HFFc6 (cell line): ENCODE measurements at regions not wholly inside any gene's neighbourhood (a gene's known extent, or its start where the extent isn't known, plus 50 kb on each side); places are given as distances from the start of the nearest gene placed in this dataset.
"Not testable (repeated sequence)": the region's sequence is repeated elsewhere in the genome, so short reads cannot be mapped to it uniquely, and the experiment has no call there.

Experiments
- DNase-seq: peaks from one replicate; pipeline ENCODE4 v3.0.0-alpha.2; 2018
- H3K27ac Mint-ChIP-seq: 2 replicates; pipeline ENCODE4 v1.8.0; 2020; ENCODE audit warnings: mild to moderate bottlenecking, mixed read lengths
- H3K27me3 Mint-ChIP-seq: 2 replicates; pipeline ENCODE4 v1.8.0; 2021; ENCODE audit warnings: mild to moderate bottlenecking, moderate library complexity, mixed read lengths; ENCODE audit not compliant: insufficient read depth
- H3K36me3 Mint-ChIP-seq: 2 replicates; pipeline ENCODE4 v1.8.0; 2021; ENCODE audit warnings: low read depth, mixed read lengths
- H3K4me1 Mint-ChIP-seq: 2 replicates; pipeline ENCODE4 v1.8.0; 2020; ENCODE audit warnings: low read depth, mixed read lengths
- H3K4me3 Mint-ChIP-seq: 2 replicates; pipeline ENCODE4 v1.8.0; 2020; ENCODE audit warnings: mild to moderate bottlenecking, moderate library complexity, mixed read lengths
- H3K9me3 Mint-ChIP-seq: 2 replicates; pipeline ENCODE4 v1.8.0; 2020; ENCODE audit warnings: mild to moderate bottlenecking, mixed read lengths
- CTCF ChIP-seq: fragments of 200-600 bp; sonication (generic); IDR thresholded peaks from 2 replicates; pipeline ENCODE4 v1.5.0; 2021; ENCODE audit warnings: antibody characterized with exemption, mild to moderate bottlenecking

DNA sequence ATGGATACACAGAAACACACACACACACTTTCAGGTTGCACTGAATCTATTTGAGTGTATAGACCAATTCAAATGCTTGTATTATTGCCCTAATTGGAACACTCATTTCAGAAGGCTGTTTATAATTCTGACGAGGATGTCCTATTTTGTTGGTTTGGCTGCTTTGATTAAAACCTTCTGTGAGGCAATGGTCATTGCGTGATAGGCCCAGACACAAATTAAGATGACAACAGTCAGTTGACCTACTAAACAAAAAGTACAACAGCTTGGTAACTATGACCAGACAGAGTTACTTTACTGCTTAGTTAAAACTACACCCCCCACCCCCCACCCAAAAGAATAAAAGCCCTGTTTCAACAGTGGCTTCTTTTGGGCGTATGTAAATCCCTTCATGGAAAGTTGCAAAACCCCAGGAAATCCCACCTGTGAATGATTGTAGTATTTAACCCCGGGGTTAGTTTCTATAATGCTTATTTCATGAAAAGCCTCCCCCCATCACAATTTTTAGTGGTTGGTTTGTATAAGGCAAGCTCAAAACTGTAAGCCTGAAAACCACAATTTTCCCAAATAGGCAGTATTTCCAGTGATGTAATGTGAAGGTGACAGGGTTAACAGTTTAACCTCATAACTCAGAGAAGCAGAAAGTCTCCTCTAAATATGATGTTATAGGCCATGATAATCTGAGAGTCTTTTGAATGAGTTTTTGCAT is 340.8 kb downstream of the FGF10 start:
- Mint-ChIP-seq H3K9me3 (peaks cover 23% of the 10 kb centered on the region), H3K27ac (no peak overlapping the region), H3K4me1 (no peaks in the 10 kb centered on the region), H3K4me3 (no peak overlapping the region), H3K27me3 (no peaks in the 10 kb centered on the region), H3K36me3 (no peaks in the 10 kb centered on the region)
- no peak for TF ChIP-seq CTCF
- DNase-seq, result no peak

- Mint-ChIP-seq H3K36me3 (no peaks in the 10 kb centered on the region), H3K9me3 (peaks cover 22% of the 10 kb centered on the region), H3K27me3 (no peaks in the 10 kb centered on the region), H3K4me1 (no peaks in the 10 kb centered on the region), H3K27ac (no peak overlapping the region), H3K4me3 (no peak overlapping the region)
- TF ChIP-seq CTCF, result no peak
- DNase-seq, result no peak
Measured at GRCh38 chr5:44046619-44047364, 342.4 kb downstream of the FGF10 start.

- not testable (repeated sequence) for H3K4me1 Mint-ChIP-seq, H3K27ac Mint-ChIP-seq, H3K27me3 Mint-ChIP-seq, DNase-seq, H3K36me3 Mint-ChIP-seq, H3K4me3 Mint-ChIP-seq
- H3K9me3 Mint-ChIP-seq, result peaks cover 25% of the 10 kb centered on the region
Measured at GRCh38 chr5:44044549-44044948, 344.7 kb downstream of the FGF10 start.

DNA sequence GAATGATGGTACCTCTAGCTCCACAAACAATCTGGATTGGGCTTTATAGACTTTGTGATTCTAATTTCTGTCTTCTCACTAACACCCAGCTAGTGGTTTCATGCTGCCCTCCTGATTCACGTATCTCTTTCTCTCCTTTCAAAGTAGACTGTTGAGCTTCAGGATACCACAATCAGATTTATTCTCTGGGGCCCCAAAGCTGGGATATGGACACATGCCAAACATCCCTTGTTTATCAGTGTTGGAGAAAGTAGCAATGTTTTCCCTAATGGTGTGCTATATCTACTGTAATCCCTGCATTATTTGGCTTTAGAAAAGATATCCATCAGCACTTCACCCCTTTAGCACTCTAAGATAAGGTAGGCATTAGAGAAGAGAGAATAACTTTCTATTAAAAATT is 361.0 kb downstream of the FGF10 start:
- H3K27ac Mint-ChIP-seq, result no peak overlapping the region
- DNase-seq, result no peak
- no peak overlapping the region for H3K4me3 Mint-ChIP-seq
- H3K9me3 Mint-ChIP-seq, result peaks cover 29% of the 10 kb centered on the region
- no peaks in the 10 kb centered on the region; the same call in 1 of the 2 replicates for H3K27me3 Mint-ChIP-seq
- no peak for TF ChIP-seq CTCF
- no peaks in the 10 kb centered on the region for H3K36me3 Mint-ChIP-seq
- H3K4me1 Mint-ChIP-seq, result no peaks in the 10 kb centered on the region

DNA sequence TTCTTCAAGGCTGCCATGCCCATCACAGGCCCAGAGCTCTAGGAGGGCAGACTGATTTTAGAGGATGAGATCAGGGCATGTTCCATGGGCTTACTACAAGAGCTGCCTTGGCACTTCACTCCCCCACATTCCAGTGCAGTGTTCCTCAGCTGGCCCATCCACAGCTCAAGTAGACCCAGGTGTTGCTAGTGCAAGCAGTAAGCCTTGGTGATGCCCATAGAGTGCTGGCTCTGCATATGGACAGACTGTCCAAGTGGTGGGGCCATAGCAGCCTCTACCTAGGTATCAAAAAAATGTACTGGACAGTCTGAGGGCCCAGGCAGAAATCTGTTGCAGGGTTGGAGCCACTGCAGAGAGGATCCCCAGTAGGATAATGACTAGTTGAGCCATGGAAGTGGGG is 366.6 kb downstream of the FGF10 start:
- H3K9me3 Mint-ChIP-seq, result peaks cover 15% of the 10 kb centered on the region; the same call in 1 of the 2 replicates
- H3K27me3 Mint-ChIP-seq, result peaks cover 1% of the 10 kb centered on the region; the same call in 1 of the 2 replicates
- no peaks in the 10 kb centered on the region for H3K4me1 Mint-ChIP-seq
- H3K4me3 Mint-ChIP-seq, result no peak overlapping the region
- DNase-seq, result no peak
- TF ChIP-seq CTCF, result no peak
- peaks cover 5% of the 10 kb centered on the region; the same call in 1 of the 2 replicates for H3K36me3 Mint-ChIP-seq
- H3K27ac Mint-ChIP-seq, result no peak overlapping the region

GRCh38 chr5:44011518-44011917 is 377.7 kb downstream of the FGF10 start:
- Mint-ChIP-seq H3K4me1 (no peaks in the 10 kb centered on the region), H3K36me3 (no peaks in the 10 kb centered on the region), H3K27me3 (peaks cover 2% of the 10 kb centered on the region; the same call in 1 of the 2 replicates), H3K4me3 (no peak overlapping the region), H3K27ac (no peak overlapping the region), H3K9me3 (peaks cover 50% of the 10 kb centered on the region)
- DNase-seq, result no peak
- no peak for TF ChIP-seq CTCF
